Suprapubic skin (tissue), 4 donors: ENCODE measurements at regions not wholly inside any gene's neighbourhood (a gene's known extent, or its start where the extent isn't known, plus 50 kb on each side); places are given as distances from the start of the nearest gene placed in this dataset.

ENCODE experiments used
- DNase-seq, 2 donors: peaks; one replicate each; pipeline ENCODE4 v3.0.0-alpha.2; 2019; ENCODE audit warnings: low spot score in 2 of 2
- H3K27ac ChIP-seq: fragments of 200-600 bp; sonication (generic); one replicate; pipeline ENCODE4 v1.5.1; 2019
- H3K27me3 ChIP-seq: fragments of 200-600 bp; sonication (generic); one replicate; pipeline ENCODE4 v1.5.1; 2019
- H3K36me3 ChIP-seq: fragments of 200-600 bp; sonication (generic); one replicate; pipeline ENCODE4 v1.5.1; 2019
- H3K4me1 ChIP-seq: fragments of 200-600 bp; sonication (generic); one replicate; pipeline ENCODE4 v1.5.1; 2019
- H3K4me3 ChIP-seq: fragments of 200-600 bp; sonication (generic); one replicate; pipeline ENCODE4 v1.5.1; 2019; ENCODE audit warnings: mild to moderate bottlenecking
- H3K9me3 ChIP-seq: fragments of 200-600 bp; sonication (generic); one replicate; pipeline ENCODE4 v1.5.1; 2019
- CTCF ChIP-seq, 2 donors: fragments of 200-600 bp in 1 of 2; fragments of 450-650 bp in 1 of 2; sonication (generic) in 1 of 2; IDR thresholded peaks; one replicate each; pipeline ENCODE4 v1.5.1; 2016 to 2019; ENCODE audit warnings: antibody characterized with exemption in 2 of 2, mild to moderate bottlenecking in 1 of 2, moderate library complexity in 1 of 2
- EP300 ChIP-seq: sonication (generic); formaldehyde crosslinking; IDR thresholded peaks from one replicate; pipeline ENCODE4 v1.6.1; 2017; ENCODE audit warnings: antibody characterized with exemption
- POLR2A ChIP-seq, 2 donors: fragments of 450-650 bp; IDR thresholded peaks; one replicate each; pipeline ENCODE4 v1.6.1; 2017; ENCODE audit warnings: antibody characterized with exemption in 2 of 2, mild to moderate bottlenecking in 2 of 2, moderate library complexity in 2 of 2
- POLR2AphosphoS5 ChIP-seq, 3 donors: sonication (generic); formaldehyde crosslinking; IDR thresholded peaks; one replicate each; pipeline ENCODE4 v1.6.1; 2017; ENCODE audit warnings: antibody characterized with exemption in 3 of 3
- WGBS: methylation state at CpG from one replicate; pipeline ENCODE4 v1.1.5; 2018; 5-methylcytosine and 5-hydroxymethylcytosine counted together

- Histone ChIP-seq H3K4me3 (no peak overlapping the region), H3K36me3 (no peaks in the 10 kb centered on the region), H3K4me1 (peaks cover 2% of the 10 kb centered on the region), H3K9me3 (no peaks in the 10 kb centered on the region), H3K27ac (no peak overlapping the region), H3K27me3 (no peaks in the 10 kb centered on the region)
- 72% methylated on average over 5 of the region's 5 CpGs for WGBS
- TF ChIP-seq POLR2AphosphoS5 (IDR thresholded peaks at IDR 0.05) (no peak), POLR2A (IDR thresholded peaks at IDR 0.05) (no peak), CTCF (IDR thresholded peaks at IDR 0.05) (no peak), EP300 (no peak)
- no peak for DNase-seq
These were observed 274.7 kb downstream of the SEC23A start for GRCh38 chr14:38828183-38828827.

GRCh38 chr14:38824706-38825105 is 278.3 kb downstream of the SEC23A start:
- WGBS: 81% methylated on average over 2 of the region's 2 CpGs
- Histone ChIP-seq H3K4me3 (no peak overlapping the region), H3K9me3 (no peaks in the 10 kb centered on the region), H3K4me1 (peaks cover 2% of the 10 kb centered on the region), H3K27ac (no peak overlapping the region), H3K27me3 (no peaks in the 10 kb centered on the region), H3K36me3 (no peaks in the 10 kb centered on the region)
- no peak for DNase-seq
- TF ChIP-seq POLR2A (IDR thresholded peaks at IDR 0.05) (no peak), CTCF (IDR thresholded peaks at IDR 0.05) (no peak), POLR2AphosphoS5 (IDR thresholded peaks at IDR 0.05) (no peak), EP300 (no peak)

GRCh38 chr14:38818555-38818954 is 284.5 kb downstream of the SEC23A start:
- Histone ChIP-seq H3K27ac (no peak overlapping the region), H3K9me3 (no peaks in the 10 kb centered on the region), H3K4me3 (no peak overlapping the region), H3K4me1 (no peaks in the 10 kb centered on the region), H3K36me3 (no peaks in the 10 kb centered on the region), H3K27me3 (no peaks in the 10 kb centered on the region)
- WGBS: 66% methylated on average over 1 of the region's 1 CpG
- no peak for TF ChIP-seq POLR2A (IDR thresholded peaks at IDR 0.05)
- TF ChIP-seq CTCF (IDR thresholded peaks at IDR 0.05): no peak
- TF ChIP-seq POLR2AphosphoS5 (IDR thresholded peaks at IDR 0.05): no peak
- no peak for TF ChIP-seq EP300
- no peak for DNase-seq

GRCh38 chr14:38808734-38809455 is 294.1 kb downstream of the SEC23A start:
- no peak for TF ChIP-seq POLR2AphosphoS5 (IDR thresholded peaks at IDR 0.05)
- TF ChIP-seq EP300: no peak
- no peak for TF ChIP-seq CTCF (IDR thresholded peaks at IDR 0.05)
- WGBS: 82% methylated on average over 7 of the region's 7 CpGs
- Histone ChIP-seq H3K9me3 (peaks cover 1% of the 10 kb centered on the region), H3K4me3 (no peak overlapping the region), H3K4me1 (no peaks in the 10 kb centered on the region), H3K27me3 (no peaks in the 10 kb centered on the region), H3K36me3 (no peaks in the 10 kb centered on the region), H3K27ac (no peak overlapping the region)
- DNase-seq: no peak

GRCh38 chr14:38799671-38800070 is 303.4 kb downstream of the SEC23A start:
- DNase-seq: no peak
- no peaks in the 10 kb centered on the region for H3K27me3 ChIP-seq
- no peaks in the 10 kb centered on the region for H3K4me1 ChIP-seq
- no peak for TF ChIP-seq EP300
- no peak for TF ChIP-seq POLR2A (IDR thresholded peaks at IDR 0.05)
- no peak for TF ChIP-seq CTCF (IDR thresholded peaks at IDR 0.05)
- TF ChIP-seq POLR2AphosphoS5 (IDR thresholded peaks at IDR 0.05): no peak
- no peak overlapping the region for H3K4me3 ChIP-seq
- no peak overlapping the region for H3K27ac ChIP-seq
- WGBS: 80% methylated on average over 2 of the region's 2 CpGs
- H3K9me3 ChIP-seq: peaks cover 11% of the 10 kb centered on the region
- no peaks in the 10 kb centered on the region for H3K36me3 ChIP-seq
